ENCODE measurements at regions not wholly inside any gene's neighbourhood (a gene's known extent, or its start where the extent isn't known, plus 50 kb on each side); places are given as distances from the start of the nearest gene placed in this dataset.
"Not testable (repeated sequence)": the region's sequence is repeated elsewhere in the genome, so short reads cannot be mapped to it uniquely, and the experiment has no call there.

GRCh38 chr17:20380625-20381024 lies 86.7 kb downstream of the LGALS9B start:
- not testable (repeated sequence) for TF ChIP-seq CTCF (conservative IDR thresholded peaks at IDR 0.05; ENCODE audit: low read length); EZH2phosphoT487 (IDR thresholded peaks at IDR 0.05; ENCODE audit: borderline replicate concordance, low read depth, low read length)

Data from OCI-LY7 (cell line).